HPDE6-E6E7 (cell line): ENCODE measurements at regions not wholly inside any gene's neighbourhood (a gene's known extent, or its start where the extent isn't known, plus 50 kb on each side); places are given as distances from the start of the nearest gene placed in this dataset.
"Not testable (repeated sequence)": the region's sequence is repeated elsewhere in the genome, so short reads cannot be mapped to it uniquely, and the experiment has no call there.

ENCODE experiments used
- DNase-seq: peaks from one replicate; pipeline ENCODE4 v3.0.0; 2011; ENCODE audit warnings: missing footprints; ENCODE audit errors: extremely low spot score

- no peak for DNase-seq
Measured at GRCh38 chrX:114087543-114087942, 496.3 kb upstream of the HTR2C start.

- DNase-seq = no peak
Measured at GRCh38 chrX:114077773-114078172, 506.1 kb upstream of the HTR2C start.

- no peak for DNase-seq
Measured at GRCh38 chrX:114075073-114075673, 508.7 kb upstream of the HTR2C start.

- DNase-seq = no peak
Measured at GRCh38 chrX:114073926-114074325, 510.0 kb upstream of the HTR2C start.

- DNase-seq = no peak
Measured at GRCh38 chrX:114071412-114071811, 512.5 kb upstream of the HTR2C start.

- no peak for DNase-seq
Measured at GRCh38 chrX:114065577-114066223, 518.2 kb upstream of the HTR2C start.

- DNase-seq = no peak
Measured at GRCh38 chrX:114061226-114061625, 522.7 kb upstream of the HTR2C start.

GRCh38 chrX:114058988-114059418, 524.9 kb upstream of the HTR2C start:
- DNase-seq = no peak

- not testable (repeated sequence) for DNase-seq
Measured at GRCh38 chrX:114057422-114057821, 526.5 kb upstream of the HTR2C start.

- DNase-seq = no peak
Measured at GRCh38 chrX:114051667-114052315, 532.1 kb upstream of the HTR2C start.

- DNase-seq = no peak
Measured at GRCh38 chrX:114050075-114050796, 533.6 kb upstream of the HTR2C start.

GRCh38 chrX:114049063-114049462, 534.8 kb upstream of the HTR2C start:
- DNase-seq = no peak

GRCh38 chrX:114047558-114047957, 536.3 kb upstream of the HTR2C start:
- DNase-seq = no peak

- no peak for DNase-seq
Measured at GRCh38 chrX:114046695-114047279, 537.1 kb upstream of the HTR2C start.

GRCh38 chrX:114041470-114041869, 542.4 kb upstream of the HTR2C start:
- not testable (repeated sequence) for DNase-seq

GRCh38 chrX:114040661-114041269, 543.1 kb upstream of the HTR2C start:
- not testable (repeated sequence) for DNase-seq

GRCh38 chrX:114040111-114040510, 543.8 kb upstream of the HTR2C start:
- not testable (repeated sequence) for DNase-seq

- no peak for DNase-seq
Measured at GRCh38 chrX:114038358-114038757, 545.5 kb upstream of the HTR2C start.

- no peak for DNase-seq
Measured at GRCh38 chrX:114037515-114037914, 546.4 kb upstream of the HTR2C start.

- no peak for DNase-seq
Measured at GRCh38 chrX:114028907-114029662, 554.8 kb upstream of the HTR2C start.

GRCh38 chrX:114017086-114017485, 566.8 kb upstream of the HTR2C start:
- DNase-seq = no peak
